ENCODE measurements at regions not wholly inside any gene's neighbourhood (a gene's known extent, or its start where the extent isn't known, plus 50 kb on each side); places are given as distances from the start of the nearest gene placed in this dataset.
A peak's percentile ranks its signal among the peaks of the same experiment; 100 is the strongest.

DNA sequence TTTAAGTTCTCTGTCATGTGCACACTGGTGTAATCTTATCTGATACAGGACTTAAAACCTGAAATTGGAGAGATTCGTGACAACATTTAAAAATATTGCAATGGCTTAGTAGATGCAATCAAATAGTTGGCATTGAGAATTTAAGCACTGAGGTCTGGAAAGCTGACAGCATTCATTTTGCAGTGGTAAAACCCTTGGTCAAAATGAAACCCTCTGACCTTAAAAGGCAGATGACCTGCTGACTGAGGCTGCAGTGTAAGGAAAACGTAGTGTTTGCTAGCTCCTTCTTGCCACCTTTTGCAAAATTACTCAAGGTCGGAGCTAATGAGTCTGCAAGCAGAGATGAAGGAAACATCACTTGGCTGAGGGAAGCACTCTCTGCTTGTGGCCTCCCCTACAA lies 150.6 kb downstream of the KCTD12 start:
- no peak overlapping the region for H3K27ac ChIP-seq (ENCODE audit: insufficient read length, low read depth, low read length)
- H3K23ac ChIP-seq (ENCODE audit: insufficient read length, low read depth, low read length) = no peak overlapping the region
- no peak overlapping the region for H4K91ac ChIP-seq (ENCODE audit: insufficient read length, low read depth, low read length)
- no peaks in the 10 kb centered on the region for H3K9me3 ChIP-seq (ENCODE audit: control insufficient read depth, low read depth, low read length)
- Mint-ChIP-seq H3K4me3 (no peak overlapping the region), H3K4me1 (no peaks in the 10 kb centered on the region), H3K27me3 (ENCODE audit: low read depth) (no peaks in the 10 kb centered on the region), H3K27ac (peak overlapping the region in 1 of 3 experiments; percentile 25; a peak in 1 of 7 replicates), H3K36me3 (ENCODE audit: insufficient read depth in 1 of 3, low read depth in 3 of 3) (no peaks in the 10 kb centered on the region; a peak in 1 of 7 replicates), H3K9me3 (no peaks in the 10 kb centered on the region)
- no peak overlapping the region for H3K18ac ChIP-seq (ENCODE audit: insufficient read length, low read depth, low read length)
- H3T11ph ChIP-seq (ENCODE audit: low read length) = no peak overlapping the region
- no peak overlapping the region for H2AK5ac ChIP-seq (ENCODE audit: insufficient read length, low read length)
- no peak overlapping the region for H3K56ac ChIP-seq (ENCODE audit: insufficient read length, low read depth, low read length)
- no peaks in the 10 kb centered on the region for H3K79me2 ChIP-seq (ENCODE audit: insufficient read depth, low read length)
- H3K14ac ChIP-seq (ENCODE audit: insufficient read depth, low read length) = no peak overlapping the region
- no peak overlapping the region for H2BK5ac ChIP-seq (ENCODE audit: insufficient read length, low read length)
- H4K8ac ChIP-seq (replicated peaks; ENCODE audit: insufficient read length, low read depth, low read length) = no peak overlapping the region
- H3K23me2 ChIP-seq (ENCODE audit: insufficient read length, low read depth, low read length, poor library complexity, severe bottlenecking) = no peaks in the 10 kb centered on the region
- no peak overlapping the region for H4K5ac ChIP-seq (ENCODE audit: insufficient read length, low read depth, low read length)
- H2BK120ac ChIP-seq (ENCODE audit: low read depth, low read length, poor library complexity, severe bottlenecking) = no peak overlapping the region
- H3K4me2 ChIP-seq (ENCODE audit: insufficient read depth, insufficient read length, low read length) = no peak overlapping the region
- H3K27me3 ChIP-seq (ENCODE audit: insufficient read depth, low read length) = no peaks in the 10 kb centered on the region
- H2AFZ ChIP-seq (ENCODE audit: low read length) = no peak overlapping the region
- no CpG with 5 or more reads among the region's 3 CpGs for WGBS (ENCODE audit: extremely low coverage, insufficient read length, low lambda C conversion rate)
- H2BK12ac ChIP-seq (ENCODE audit: insufficient read length, low read depth, low read length) = no peak overlapping the region
- H2BK15ac ChIP-seq (ENCODE audit: low read depth, low read length) = no peak overlapping the region
- H3K4me1 ChIP-seq (ENCODE audit: insufficient read depth, low read length) = no peaks in the 10 kb centered on the region
- no peak overlapping the region for H3K4ac ChIP-seq (ENCODE audit: low read depth, low read length)
- no peak for DNase-seq
- no peak overlapping the region for H3K9ac ChIP-seq (ENCODE audit: extremely low read depth, insufficient read length, low read length)
- no peak for TF ChIP-seq CTCF (conservative IDR thresholded peaks at IDR 0.05)
- H4K20me1 ChIP-seq (ENCODE audit: control insufficient read depth, insufficient read depth, insufficient read length) = no peaks in the 10 kb centered on the region
- no peak overlapping the region for H2BK20ac ChIP-seq (ENCODE audit: low read depth, low read length, poor library complexity, severe bottlenecking)
- H3K79me1 ChIP-seq (ENCODE audit: insufficient read depth, low read depth, low read length, poor library complexity, severe bottlenecking) = no peaks in the 10 kb centered on the region
